Fibroblast of lung (primary cell): ENCODE measurements at regions not wholly inside any gene's neighbourhood (a gene's known extent, or its start where the extent isn't known, plus 50 kb on each side); places are given as distances from the start of the nearest gene placed in this dataset.

Experiments
- CTCF ChIP-seq, 2 donors: IDR thresholded peaks in 1 of 2; conservative IDR thresholded peaks in 1 of 2; 1 replicate in 1 of 2; 2 replicates in 1 of 2; pipeline ENCODE4 v1.5.1; 2011 to 2012; ENCODE audit warnings: low read length in 2 of 2, control low read depth in 1 of 2, inconsistent platforms in 1 of 2, low read depth in 1 of 2, mild to moderate bottlenecking in 1 of 2
- EZH2 ChIP-seq: IDR thresholded peaks from 2 replicates; pipeline ENCODE4 v1.5.1; 2012; ENCODE audit warnings: low read length, control low read depth, mild to moderate bottlenecking; ENCODE audit errors: missing control alignments

- no peak for TF ChIP-seq CTCF (conservative IDR thresholded peaks at IDR 0.05 in 1 of 2, IDR thresholded peaks at IDR 0.05 in 1 of 2; ENCODE audit: low read depth in 1 of 2, low read length in 2 of 2)
- no peak for TF ChIP-seq EZH2
These were observed 55.1 kb upstream of the PGRMC2 start for GRCh38 chr4:128342762-128343161.
